NCI-H524 treated with DMSO at 0.1 percent for 48 hours (cell line): ENCODE measurements at regions not wholly inside any gene's neighbourhood (a gene's known extent, or its start where the extent isn't known, plus 50 kb on each side); places are given as distances from the start of the nearest gene placed in this dataset.

Experiments
- DNase-seq: peaks from one replicate; lab custom pipeline; 2025; lab: John Stamatoyannopoulos, UW

- no peak for DNase-seq
Measured at GRCh38 chr7:67764289-67764688, 767.7 kb downstream of the TYW1 start.

GRCh38 chr7:67765481-67766175 is 769.0 kb downstream of the TYW1 start:
- DNase-seq: no peak

- no peak for DNase-seq
Measured at GRCh38 chr7:67766906-67767410, 770.3 kb downstream of the TYW1 start.

GRCh38 chr7:67771846-67772605 is 775.4 kb downstream of the TYW1 start:
- no peak for DNase-seq

GRCh38 chr7:67773081-67773480 is 776.4 kb downstream of the TYW1 start:
- no peak for DNase-seq

GRCh38 chr7:67777119-67777518 is 780.5 kb downstream of the TYW1 start:
- DNase-seq: no peak

- DNase-seq: no peak
Measured at GRCh38 chr7:67781841-67782240, 785.2 kb downstream of the TYW1 start.

GRCh38 chr7:67786021-67786420 is 789.4 kb downstream of the TYW1 start:
- peak; percentile 73 for DNase-seq

- no peak for DNase-seq
Measured at GRCh38 chr7:67788669-67789068, 792.0 kb downstream of the TYW1 start.

GRCh38 chr7:67791918-67792317 is 795.3 kb downstream of the TYW1 start:
- DNase-seq: no peak

GRCh38 chr7:67794544-67794943 is 797.9 kb downstream of the TYW1 start:
- DNase-seq: no peak

GRCh38 chr7:67803789-67804188 is 807.2 kb downstream of the TYW1 start:
- no peak for DNase-seq

- no peak for DNase-seq
Measured at GRCh38 chr7:67805921-67806471, 809.4 kb downstream of the TYW1 start.

GRCh38 chr7:67807826-67808225 is 811.2 kb downstream of the TYW1 start:
- DNase-seq: no peak

GRCh38 chr7:67809586-67809985 is 813.0 kb downstream of the TYW1 start:
- DNase-seq: no peak

- DNase-seq: no peak
Measured at GRCh38 chr7:67813621-67814292, 817.1 kb downstream of the TYW1 start.

- no peak for DNase-seq
Measured at GRCh38 chr7:67817481-67817880, 820.8 kb downstream of the TYW1 start.

- no peak for DNase-seq
Measured at GRCh38 chr7:67821116-67821515, 824.5 kb downstream of the TYW1 start.

- DNase-seq: no peak
Measured at GRCh38 chr7:67823345-67823744, 826.7 kb downstream of the TYW1 start.

GRCh38 chr7:67825356-67825755 is 828.7 kb downstream of the TYW1 start:
- no peak for DNase-seq

GRCh38 chr7:67841896-67842295 is 845.3 kb downstream of the TYW1 start:
- DNase-seq: no peak

- no peak for DNase-seq
Measured at GRCh38 chr7:67842571-67842970, 845.9 kb downstream of the TYW1 start.
